ENCODE measurements at regions not wholly inside any gene's neighbourhood (a gene's known extent, or its start where the extent isn't known, plus 50 kb on each side); places are given as distances from the start of the nearest gene placed in this dataset.

DNA sequence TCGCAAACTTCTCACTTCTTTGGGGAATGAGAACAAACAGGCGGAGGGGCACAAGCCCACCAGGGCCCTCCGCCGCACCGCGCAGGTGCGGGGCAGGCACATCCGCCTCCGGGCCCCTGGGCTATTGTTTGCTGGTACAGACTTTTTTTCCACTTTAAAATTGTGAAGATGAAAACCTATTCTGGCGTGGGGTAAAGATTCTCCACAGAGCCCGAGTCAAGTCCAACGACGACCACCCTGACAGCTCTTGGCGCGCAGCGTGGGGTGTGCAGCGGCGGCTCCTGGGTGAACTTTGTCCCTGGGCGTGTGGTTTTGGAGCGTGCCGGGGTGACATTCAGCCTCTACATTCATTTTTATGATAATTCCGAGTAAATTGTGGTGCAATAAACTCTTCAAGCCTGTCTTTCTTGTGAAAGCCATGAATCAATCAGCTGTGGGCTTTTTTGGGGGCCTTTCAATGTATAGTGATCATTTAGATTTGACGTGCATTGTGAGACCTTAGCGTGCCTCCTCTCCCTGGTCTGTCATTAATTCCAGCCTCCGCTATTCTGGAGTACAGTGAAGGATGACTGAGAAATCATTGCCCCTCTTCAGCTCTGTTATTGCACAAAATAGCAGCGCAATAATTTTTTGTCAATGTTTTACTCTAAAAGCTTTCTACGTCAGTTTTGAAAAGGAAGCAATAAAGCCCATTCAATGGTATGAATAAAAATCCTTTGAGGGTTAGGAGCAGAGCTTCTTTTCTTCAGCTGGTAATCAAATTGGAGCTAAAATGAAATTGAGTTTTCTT lies 90.0 kb downstream of the TEX29 start:
- TF ChIP-seq, protein P1, sequence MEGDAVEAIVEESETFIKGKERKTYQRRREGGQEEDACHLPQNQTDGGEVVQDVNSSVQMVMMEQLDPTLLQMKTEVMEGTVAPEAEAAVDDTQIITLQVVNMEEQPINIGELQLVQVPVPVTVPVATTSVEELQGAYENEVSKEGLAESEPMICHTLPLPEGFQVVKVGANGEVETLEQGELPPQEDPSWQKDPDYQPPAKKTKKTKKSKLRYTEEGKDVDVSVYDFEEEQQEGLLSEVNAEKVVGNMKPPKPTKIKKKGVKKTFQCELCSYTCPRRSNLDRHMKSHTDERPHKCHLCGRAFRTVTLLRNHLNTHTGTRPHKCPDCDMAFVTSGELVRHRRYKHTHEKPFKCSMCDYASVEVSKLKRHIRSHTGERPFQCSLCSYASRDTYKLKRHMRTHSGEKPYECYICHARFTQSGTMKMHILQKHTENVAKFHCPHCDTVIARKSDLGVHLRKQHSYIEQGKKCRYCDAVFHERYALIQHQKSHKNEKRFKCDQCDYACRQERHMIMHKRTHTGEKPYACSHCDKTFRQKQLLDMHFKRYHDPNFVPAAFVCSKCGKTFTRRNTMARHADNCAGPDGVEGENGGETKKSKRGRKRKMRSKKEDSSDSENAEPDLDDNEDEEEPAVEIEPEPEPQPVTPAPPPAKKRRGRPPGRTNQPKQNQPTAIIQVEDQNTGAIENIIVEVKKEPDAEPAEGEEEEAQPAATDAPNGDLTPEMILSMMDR (IDR thresholded peaks at IDR 0.05): no peak
- TF ChIP-seq POLR2A (IDR thresholded peaks at IDR 0.05): no peak

Data from uterus (tissue), 2 donors.